Activated naive CD4-positive, alpha-beta T cell treated with anti-CD3 and anti-CD28 coated beads, Interleukin-2, amount 50 U/mL, for 72 hours (primary cell): ENCODE measurements at regions not wholly inside any gene's neighbourhood (a gene's known extent, or its start where the extent isn't known, plus 50 kb on each side); places are given as distances from the start of the nearest gene placed in this dataset.

Experiments used
- ATAC-seq, 2 donors: fragments of 150-1000 bp; cut with Tn5 transposase; 2 replicates each; pipeline ENCODE4 v1.10.0; 2021; ENCODE audit warnings: mild to moderate bottlenecking in 2 of 2, moderate library complexity in 2 of 2
- DNase-seq, 2 donors: peaks; one replicate each; pipeline ENCODE4 v3.0.0; 2021 to 2022; ENCODE audit warnings: low spot score in 2 of 2
- H3K27ac Mint-ChIP-seq, 2 donors: one replicate each; pipeline ENCODE4 v1.8.0; 2022; ENCODE audit warnings: mild to moderate bottlenecking in 2 of 2, mixed read lengths in 2 of 2
- H3K36me3 Mint-ChIP-seq, 2 donors: one replicate each; pipeline ENCODE4 v1.8.0; 2022; ENCODE audit warnings: mixed read lengths in 2 of 2
- H3K9me3 Mint-ChIP-seq, 2 donors: one replicate each; pipeline ENCODE4 v1.8.0; 2022; ENCODE audit warnings: mixed read lengths in 2 of 2

DNA sequence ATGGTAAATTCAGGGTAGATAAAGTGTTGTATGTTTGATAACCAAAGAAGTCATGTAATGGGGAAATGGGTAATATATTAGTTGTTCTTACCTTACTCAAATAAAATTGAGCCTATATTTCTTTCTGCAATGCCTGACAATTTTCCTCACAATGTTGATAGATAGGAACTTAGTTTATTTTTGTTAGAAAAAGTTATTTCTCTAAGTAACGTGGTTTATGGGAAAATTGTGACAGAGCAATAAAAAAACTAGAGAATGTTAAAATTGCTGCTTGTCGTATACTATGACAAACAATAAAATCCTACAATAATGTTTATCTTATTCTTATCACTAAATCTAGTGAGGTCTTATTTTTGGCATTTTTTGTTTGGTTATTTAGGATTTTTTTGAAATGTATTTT is 534.1 kb downstream of the TMTC2 start:
- no peak for ATAC-seq
- Mint-ChIP-seq H3K27ac (no peak overlapping the region), H3K9me3 (peaks cover 0 to 5% of the 10 kb centered on the region in 2 donors), H3K36me3 (no peaks in the 10 kb centered on the region)
- no peak for DNase-seq

DNA sequence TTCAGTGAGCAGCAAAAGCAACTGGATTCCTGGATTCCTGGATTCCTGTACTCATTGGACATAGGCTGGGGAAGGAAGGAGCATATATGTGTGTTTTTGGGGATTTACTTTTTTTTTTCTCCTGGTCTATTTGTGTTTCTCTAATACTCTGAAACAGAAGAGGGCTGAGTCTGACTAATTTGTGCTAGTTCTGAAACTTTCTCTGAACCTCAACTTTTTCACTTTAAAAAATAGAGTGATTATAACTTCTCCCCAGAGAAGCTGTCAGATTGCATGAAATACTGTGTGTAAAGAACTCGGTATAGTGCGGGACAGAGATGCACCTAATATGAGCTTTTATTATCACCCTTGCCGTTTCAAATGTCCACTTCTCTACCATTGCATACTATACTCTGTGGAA is 529.5 kb downstream of the TMTC2 start:
- H3K9me3 Mint-ChIP-seq = no peaks in the 10 kb centered on the region

DNA sequence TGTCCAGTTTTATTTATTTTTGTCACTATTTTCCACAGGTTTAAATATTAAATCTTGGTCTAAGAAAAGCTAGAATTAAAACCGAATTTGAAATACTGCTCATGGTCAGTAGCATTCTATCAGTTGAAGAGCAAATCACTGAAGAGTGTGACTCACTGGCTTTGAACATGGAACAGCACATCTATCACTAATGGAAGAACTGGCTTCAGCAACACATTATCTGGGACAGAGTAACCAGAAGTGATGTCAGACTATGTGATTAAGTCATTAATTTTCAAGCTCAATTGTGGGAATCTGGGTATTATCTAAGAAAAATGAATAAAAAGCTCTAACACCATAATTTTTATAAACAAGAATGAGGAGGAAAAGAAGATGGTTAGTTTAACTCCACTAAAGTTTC is 527.5 kb downstream of the TMTC2 start:
- Mint-ChIP-seq H3K27ac (no peak overlapping the region), H3K9me3 (no peaks in the 10 kb centered on the region), H3K36me3 (no peaks in the 10 kb centered on the region)
- ATAC-seq = no peak
- no peak for DNase-seq

More for the DNA sequence above, 529.5 kb downstream of the TMTC2 start:
- no peak overlapping the region for H3K27ac Mint-ChIP-seq
- DNase-seq (no peak), ATAC-seq (no peak)
- no peaks in the 10 kb centered on the region for H3K36me3 Mint-ChIP-seq

DNA sequence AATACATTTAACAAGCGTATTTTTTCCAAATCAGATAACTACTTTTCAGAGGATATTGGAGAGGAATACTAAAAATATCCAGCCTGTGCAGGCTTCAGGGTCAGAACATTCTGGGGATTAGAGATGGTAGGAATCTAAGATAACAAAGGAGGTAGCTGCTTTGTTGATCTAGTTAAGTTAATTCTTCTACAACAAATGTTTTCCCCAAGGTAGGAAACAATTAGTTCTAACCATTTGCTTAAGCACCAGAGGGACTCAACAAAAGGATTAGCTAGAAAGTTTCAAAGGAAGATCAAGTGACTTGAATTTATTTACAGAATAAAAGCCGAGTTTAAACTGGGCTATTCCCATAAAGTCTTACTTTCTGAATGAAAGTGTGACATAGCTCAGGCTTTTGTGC is 524.2 kb downstream of the TMTC2 start:
- no peak for ATAC-seq
- H3K36me3 Mint-ChIP-seq = no peaks in the 10 kb centered on the region
- no peak overlapping the region for H3K27ac Mint-ChIP-seq
- no peak for DNase-seq
- no peaks in the 10 kb centered on the region for H3K9me3 Mint-ChIP-seq

DNA sequence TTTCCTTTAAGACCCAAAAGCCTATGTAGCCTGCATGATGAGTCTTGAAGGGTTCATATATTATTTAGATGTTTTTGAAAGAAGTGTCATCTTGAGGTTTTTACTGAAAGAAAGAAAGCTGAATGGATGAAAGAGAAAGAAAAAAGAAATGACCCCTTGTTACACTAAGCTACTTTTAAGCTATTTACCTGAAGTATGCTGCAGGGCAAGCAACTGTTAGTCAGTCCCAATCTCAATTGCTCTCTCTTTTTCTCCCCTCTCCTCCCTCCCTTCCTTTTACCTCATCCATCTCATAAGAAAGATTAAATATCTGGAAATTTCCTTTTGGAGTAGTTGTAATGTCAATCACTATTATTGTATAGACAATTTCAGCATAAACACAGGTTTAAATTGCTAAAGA is 512.4 kb downstream of the TMTC2 start:
- Mint-ChIP-seq H3K36me3 (no peaks in the 10 kb centered on the region), H3K9me3 (no peaks in the 10 kb centered on the region), H3K27ac (no peak overlapping the region)
- ATAC-seq (no peak), DNase-seq (no peak)

DNA sequence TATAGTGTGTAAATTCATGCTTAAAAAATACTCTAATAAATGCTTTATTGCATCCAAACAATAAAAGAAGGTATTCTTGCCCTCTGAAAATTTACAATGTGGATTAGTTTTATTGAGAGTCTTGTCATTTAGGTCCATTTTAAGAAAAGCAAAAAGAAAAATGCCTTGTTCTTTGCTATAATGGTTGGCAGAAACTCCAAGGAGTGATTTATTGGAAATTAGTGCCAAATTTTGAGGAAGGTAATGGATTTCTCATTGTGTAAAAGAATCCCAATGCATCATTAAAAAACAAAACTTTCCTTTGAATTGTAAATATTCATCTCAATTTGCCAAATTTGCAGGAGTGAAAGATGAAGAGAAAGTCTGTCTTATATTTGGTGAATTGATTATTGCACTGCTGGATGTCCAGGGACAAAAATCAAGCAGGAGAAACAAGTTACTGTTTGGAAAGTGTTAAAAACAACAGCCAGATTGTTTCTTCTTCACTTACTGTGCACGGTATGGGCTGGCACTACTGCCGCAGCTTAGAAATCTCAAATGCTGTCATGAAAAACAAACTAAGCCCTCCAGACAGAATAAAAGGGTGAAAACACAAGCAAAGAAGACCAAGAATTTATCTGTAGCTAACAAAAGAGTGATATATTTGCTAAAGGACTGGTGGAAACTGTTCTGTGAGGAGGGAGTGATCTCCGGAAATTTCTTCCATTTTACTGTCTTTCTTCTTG is 511.7 kb downstream of the TMTC2 start:
- ATAC-seq (no peak), DNase-seq (no peak)
- Mint-ChIP-seq H3K36me3 (no peaks in the 10 kb centered on the region), H3K9me3 (no peaks in the 10 kb centered on the region), H3K27ac (no peak overlapping the region)

DNA sequence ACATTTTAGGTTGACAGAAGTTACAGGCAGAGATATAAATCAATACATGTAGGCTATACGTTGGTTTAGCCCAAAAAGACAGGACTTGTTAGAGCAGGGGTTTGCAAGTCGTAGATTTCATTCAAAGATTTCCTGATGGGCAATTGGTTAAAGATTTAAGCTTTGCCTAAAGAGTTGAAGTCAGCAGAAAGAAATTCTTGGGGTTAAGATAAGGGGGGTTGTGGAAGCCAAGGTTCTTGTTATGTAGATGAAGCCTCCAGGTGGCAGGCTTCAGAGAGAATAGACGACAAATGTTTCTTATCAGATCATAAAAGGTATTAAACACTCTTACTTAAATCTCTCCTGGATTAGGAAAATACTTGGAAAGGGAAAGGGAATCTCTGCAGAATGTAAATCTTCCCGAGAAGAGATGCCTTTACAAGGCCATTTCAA is 510.8 kb downstream of the TMTC2 start:
- ATAC-seq = no peak
- no peak for DNase-seq
- no peaks in the 10 kb centered on the region for H3K36me3 Mint-ChIP-seq
- H3K27ac Mint-ChIP-seq = no peak overlapping the region
- no peaks in the 10 kb centered on the region for H3K9me3 Mint-ChIP-seq

DNA sequence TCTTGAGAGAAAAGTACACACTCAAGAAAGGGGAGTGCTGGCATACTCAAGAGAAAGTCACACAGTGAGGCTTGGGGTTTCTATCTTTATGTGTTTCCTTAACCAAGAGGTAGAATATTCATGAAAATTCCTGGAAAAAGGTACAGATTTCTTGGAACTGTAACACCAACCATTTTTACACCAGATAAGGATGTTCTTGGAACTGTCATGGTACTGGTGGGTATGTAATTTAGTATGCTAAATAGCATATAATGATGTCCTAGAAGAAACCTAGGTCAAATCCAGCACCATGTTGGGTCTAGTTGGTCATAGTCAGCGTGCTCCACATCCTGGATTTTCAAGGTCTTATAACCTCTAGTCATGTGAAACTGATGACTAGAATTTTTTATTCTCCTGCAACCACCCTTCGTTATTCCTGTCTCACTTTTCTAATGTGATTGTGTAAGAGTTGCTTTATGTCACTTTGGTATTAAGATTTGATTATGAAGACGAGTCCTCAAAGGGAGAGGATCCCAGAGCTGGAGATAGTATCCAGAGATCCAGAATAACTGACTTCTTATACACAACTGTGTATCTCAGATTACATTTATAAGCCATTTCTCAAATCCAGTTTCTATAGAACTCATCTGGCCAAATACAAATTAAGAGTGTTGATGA is 510.1 kb downstream of the TMTC2 start:
- H3K36me3 Mint-ChIP-seq = no peaks in the 10 kb centered on the region
- ATAC-seq = no peak
- DNase-seq = no peak
- no peak overlapping the region for H3K27ac Mint-ChIP-seq
- H3K9me3 Mint-ChIP-seq = peaks cover 0 to 5% of the 10 kb centered on the region in 2 donors

DNA sequence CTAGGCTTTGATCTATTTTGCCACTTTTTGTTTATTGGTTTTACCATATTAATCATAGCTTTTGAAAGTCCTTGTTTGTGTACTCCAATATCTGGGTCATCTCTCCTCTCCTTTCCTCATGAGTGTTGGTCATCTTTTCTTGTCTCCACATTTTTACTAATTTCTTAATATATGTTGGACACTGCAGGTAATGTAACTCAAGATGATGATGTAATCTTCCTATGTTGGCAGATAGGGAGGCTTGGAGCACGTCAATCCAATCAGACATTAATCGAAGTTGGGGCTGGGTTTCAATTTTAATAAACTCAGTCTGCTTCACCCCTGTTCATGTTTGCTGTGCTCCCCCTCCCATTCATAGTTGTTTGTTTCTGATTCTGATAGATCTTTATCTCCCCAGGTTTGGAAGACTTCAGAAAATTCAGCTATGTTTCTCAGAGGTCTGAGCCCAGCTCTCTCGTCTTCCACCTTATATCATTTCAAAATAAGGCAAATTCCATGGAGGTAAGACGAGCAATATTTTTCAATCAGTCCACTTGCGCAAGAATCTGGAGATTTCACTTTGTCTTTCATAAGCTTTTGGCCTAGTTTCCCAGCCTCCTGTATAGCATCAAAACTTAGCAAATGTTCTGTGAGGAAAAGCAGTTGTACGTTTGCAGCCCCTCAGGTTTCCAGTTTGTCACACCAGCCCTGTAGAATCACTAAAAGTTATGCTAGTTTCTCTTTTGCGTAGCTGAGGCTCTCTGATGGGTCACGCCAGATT is 504.1 kb downstream of the TMTC2 start:
- ATAC-seq (no peak), DNase-seq (no peak)
- Mint-ChIP-seq H3K36me3 (no peaks in the 10 kb centered on the region), H3K27ac (no peak overlapping the region), H3K9me3 (peaks cover 0 to 5% of the 10 kb centered on the region in 2 donors)

DNA sequence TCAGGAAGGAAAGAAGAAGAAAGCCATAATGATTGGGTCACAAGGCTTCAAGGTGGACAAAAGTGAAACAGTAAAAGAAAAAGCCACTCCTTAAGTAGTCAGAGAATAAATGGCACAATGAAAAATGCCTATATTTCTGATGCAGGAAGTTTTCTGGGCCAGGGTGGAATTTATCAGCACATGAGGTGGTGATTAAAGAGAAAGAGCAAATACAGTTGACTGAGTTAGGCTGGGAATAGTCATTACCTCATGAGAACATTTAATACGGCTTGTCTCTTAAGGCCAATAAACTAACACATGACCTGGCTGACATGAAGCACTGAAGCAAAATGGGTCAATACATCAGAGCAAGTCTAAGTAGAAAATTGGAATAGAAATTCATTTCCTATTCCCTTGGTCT is 499.7 kb downstream of the TMTC2 start:
- Mint-ChIP-seq H3K9me3 (peaks cover 0 to 5% of the 10 kb centered on the region in 2 donors), H3K36me3 (no peaks in the 10 kb centered on the region), H3K27ac (no peak overlapping the region)
- ATAC-seq (no peak), DNase-seq (no peak)

DNA sequence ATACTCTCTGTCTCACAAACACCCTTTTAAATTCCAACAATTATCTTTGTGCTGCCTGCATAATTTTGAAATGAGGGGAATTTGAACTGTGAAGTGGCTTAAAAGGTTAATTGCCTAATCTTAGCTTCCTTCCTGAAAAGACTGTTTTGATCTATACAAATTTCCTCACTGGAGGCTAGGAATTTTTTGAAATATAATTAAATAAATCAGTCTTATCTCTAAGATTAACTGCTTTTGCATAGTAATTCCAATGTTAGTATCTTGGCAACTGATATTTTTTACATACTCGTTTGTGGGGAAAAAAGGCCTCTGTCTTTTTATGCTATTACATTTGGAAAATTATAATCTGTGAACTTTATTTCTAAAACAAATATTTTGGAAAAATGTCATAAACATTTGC is 498.5 kb downstream of the TMTC2 start:
- DNase-seq (no peak), ATAC-seq (no peak)
- H3K36me3 Mint-ChIP-seq = no peaks in the 10 kb centered on the region
- peaks cover 0 to 5% of the 10 kb centered on the region in 2 donors for H3K9me3 Mint-ChIP-seq
- H3K27ac Mint-ChIP-seq = no peak overlapping the region
